Stimulated activated CD4-positive, alpha-beta T cell treated with anti-CD3 and anti-CD28 coated beads, Interleukin-2, amount 100 ng/mL, for 24 hours (primary cell): ENCODE measurements at regions not wholly inside any gene's neighbourhood (a gene's known extent, or its start where the extent isn't known, plus 50 kb on each side); places are given as distances from the start of the nearest gene placed in this dataset.
A peak's percentile ranks its signal among the peaks of the same experiment; 100 is the strongest.
"Not testable (repeated sequence)": the region's sequence is repeated elsewhere in the genome, so short reads cannot be mapped to it uniquely, and the experiment has no call there.

Experiments used
- DNase-seq, 2 donors: peaks; one replicate each; pipeline ENCODE4 v3.0.0-alpha.2; 2020

DNA sequence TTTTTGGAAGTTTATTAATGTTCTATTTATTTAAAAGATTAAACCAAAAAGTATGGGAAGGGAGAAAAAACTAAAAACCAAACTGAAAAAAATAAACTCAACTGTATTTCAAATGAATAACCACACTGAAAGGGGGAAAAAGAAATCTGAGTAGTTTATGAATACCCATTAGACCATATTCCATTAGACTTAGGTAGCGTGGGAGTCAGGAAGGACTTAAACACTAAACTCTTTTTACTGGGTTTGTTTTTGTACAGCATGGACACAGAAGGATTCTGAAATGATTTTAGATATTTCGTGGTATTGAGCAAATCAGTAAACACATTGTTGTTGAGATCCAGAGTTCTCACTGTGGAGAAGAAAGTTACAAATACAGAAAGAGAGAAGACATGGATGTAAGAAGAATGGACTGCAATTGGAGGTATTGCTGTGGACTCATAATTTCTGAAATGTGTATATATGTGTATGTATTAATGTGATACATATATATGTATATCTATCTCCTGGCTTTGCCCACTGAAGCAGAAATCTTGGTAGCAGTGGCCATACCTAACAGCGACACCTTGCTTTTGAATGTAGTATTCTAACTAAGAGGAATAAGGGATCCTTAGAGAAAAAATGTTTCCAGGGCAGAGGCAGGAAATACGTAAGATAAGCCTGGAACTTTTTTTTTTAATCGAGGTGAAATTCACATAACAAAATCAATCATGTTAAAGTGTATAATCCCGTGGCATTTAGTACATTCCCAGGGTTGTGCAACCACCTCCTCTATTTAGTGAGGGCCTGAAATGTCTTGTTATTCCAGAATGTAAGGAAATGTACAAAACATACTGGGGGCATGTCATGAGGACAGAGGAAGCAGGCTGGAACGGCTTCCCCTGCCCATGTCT lies 228.8 kb downstream of the SMARCA2 start:
- no peak for DNase-seq

DNA sequence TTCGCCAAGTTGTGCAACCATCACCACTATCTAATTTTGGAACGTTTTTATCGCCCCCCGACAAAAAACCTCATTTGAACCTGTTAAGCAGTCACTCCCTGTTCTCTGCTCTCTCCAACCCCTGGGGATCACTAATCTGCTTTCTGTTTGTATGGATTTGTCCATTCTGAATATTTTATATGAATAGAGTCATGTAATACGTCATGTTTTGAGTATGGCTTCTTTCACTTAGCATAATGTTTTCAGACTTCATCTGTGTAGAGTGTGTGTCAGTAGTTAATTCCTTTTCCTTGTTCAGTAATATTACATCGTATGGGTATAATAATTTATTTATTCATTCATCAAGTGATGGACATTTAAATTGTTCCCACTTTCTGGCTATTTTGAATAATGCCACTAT lies 232.2 kb downstream of the SMARCA2 start:
- no peak for DNase-seq

DNA sequence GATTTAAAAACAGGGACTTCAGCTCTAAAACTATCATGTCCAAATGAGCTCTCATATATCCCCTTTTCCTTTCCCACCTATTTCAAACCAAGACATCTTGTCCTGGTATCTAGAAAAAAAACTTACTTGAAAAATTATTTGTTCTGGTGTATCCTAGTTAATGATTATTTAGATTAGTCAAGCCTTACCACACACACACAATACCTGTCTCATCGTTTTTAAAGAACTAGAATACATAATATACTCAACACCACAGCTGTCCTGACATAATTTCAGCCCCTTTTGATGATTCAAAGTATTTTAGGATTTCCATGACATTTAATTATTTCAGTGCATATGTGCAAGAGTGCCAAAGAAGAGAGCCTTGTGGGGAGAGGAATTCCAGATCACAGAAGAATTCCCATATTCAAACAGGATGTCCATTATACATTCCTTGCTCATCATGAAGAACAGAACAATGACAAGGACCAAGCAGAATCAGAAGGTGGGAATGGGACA lies 233.7 kb downstream of the SMARCA2 start:
- DNase-seq: no peak

DNA sequence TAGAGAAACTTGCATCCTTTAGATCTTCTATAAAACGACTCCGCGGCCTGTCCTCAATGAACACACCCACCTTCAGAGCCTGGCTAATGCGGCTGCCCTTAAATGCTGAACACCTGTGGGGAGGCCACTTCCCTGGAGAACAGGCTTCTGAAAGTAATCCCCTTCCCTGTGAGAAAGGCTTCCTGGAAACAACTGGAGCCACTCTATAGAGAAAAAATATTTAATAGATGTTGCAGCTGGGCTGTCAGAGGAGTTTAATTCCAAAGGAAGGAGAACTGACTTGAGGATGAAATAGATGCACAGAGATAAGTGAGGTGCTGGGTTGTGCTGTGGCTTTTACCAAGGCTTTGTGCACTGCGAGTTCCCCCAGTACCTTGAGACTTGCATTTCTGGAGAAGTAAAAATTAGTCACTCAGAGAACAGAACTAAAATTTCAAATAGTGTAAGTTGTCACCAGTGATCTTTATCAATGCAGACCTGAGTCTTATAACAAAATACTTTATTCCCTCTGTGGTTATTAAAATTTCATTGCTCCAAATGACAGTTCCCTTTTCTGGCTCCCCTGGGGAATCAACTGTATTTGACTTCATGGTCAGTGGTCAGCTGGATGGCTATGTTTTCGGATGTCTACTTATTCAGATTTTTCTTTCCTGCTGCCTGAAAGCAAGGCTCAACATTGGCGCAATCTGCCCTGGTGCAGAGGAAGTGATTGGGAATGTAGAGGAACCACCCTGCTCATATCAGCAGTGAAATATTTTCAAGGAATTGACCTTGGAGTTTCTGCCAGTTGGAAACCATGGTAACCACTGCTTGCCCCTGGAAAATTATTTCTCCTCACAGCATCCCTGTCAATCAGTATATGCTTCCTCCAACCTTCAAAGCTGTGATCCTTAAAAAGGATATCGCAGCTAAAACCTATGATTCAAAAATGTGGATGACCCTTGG lies 238.8 kb downstream of the SMARCA2 start:
- DNase-seq: no peak

DNA sequence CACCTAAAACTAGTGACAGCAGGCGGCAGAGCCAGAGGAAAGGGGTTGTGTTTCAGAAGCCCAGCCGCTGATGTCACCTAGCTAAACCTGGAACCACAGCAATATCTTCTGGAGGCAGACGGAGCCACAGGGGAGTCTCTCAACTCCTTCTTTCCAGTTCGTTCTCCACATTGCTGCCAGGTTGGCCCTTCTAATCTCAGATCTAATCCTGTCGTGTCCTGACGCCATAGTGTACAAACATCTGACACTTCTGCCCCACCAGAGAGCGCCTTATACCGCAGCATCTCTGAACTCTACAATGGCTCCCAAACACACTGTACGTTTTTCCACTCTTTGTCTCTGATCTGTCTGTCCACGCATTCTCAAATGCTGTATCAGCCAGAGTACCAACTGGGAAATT lies 240.0 kb downstream of the SMARCA2 start:
- DNase-seq: no peak

DNA sequence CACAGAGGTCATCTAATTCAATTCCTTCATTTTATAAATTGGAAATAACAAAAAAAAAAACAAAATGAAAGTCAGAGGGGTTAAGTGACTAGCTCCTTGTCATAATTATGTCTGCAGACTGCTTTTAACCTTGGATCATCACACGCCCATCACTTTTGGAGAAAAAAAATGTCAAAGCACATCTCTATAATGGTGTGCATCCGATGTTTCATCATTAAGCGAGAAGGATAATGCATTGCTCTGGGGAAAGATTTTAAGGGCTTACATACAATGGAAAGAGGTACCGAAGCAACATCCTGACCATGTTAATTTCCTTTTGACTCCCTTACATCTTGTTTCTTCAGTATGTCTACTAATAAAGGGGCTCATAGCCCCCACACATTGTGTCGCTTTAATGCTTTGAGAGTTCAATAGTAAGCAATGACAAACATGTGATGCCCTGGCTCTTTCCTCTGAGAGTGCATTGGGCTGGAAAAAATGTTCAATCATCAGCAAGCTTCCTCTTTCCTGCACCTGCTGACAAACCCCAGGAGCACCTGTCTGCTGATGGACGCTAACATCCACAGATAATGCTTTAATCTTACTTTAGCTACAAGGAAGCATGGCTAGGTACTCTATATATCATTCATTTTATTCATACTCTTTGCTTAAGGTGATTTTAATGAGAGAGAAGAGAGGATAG lies 242.2 kb downstream of the SMARCA2 start:
- no peak for DNase-seq

DNA sequence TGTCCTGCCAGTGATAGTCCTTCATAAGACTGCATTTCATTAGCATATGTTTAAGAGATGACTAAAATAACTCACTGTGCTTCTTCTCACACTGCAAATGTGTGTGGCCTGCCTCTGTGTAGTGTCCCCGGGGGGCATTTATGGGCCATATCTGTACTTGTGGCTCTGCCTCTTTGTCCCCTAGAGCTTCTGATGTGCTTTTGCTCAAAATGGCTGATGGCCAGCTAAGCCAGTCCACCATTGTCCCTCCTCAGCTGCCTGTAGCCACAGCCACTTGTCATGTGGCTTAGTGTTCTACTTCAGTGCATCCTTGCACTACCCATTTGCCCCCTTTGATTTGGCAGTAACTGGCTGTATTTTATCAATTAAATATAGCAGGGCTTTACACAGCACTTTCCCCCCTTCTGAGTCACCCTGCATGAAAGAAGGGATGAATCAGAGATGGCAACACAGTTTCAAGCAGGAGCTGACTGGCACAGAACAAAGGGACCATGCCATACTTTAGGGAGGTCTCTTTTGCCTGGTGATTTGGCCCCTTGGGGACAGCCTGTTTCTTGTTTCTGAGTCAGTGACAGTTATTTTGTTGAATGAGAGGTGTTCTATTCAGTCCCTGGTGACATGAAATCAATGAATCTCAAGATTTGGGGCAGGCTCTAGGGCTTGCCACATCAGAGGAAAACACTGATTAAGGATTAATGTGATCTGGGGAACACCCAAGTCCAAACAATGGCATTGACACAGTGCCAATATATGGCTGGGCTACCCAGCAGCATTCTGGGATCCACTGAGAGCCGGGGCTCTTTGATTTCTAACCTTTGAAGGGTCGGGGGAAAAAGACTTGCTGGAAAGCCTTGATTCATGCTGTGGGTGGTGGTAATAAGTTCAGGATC lies 245.5 kb downstream of the SMARCA2 start:
- no peak for DNase-seq

DNA sequence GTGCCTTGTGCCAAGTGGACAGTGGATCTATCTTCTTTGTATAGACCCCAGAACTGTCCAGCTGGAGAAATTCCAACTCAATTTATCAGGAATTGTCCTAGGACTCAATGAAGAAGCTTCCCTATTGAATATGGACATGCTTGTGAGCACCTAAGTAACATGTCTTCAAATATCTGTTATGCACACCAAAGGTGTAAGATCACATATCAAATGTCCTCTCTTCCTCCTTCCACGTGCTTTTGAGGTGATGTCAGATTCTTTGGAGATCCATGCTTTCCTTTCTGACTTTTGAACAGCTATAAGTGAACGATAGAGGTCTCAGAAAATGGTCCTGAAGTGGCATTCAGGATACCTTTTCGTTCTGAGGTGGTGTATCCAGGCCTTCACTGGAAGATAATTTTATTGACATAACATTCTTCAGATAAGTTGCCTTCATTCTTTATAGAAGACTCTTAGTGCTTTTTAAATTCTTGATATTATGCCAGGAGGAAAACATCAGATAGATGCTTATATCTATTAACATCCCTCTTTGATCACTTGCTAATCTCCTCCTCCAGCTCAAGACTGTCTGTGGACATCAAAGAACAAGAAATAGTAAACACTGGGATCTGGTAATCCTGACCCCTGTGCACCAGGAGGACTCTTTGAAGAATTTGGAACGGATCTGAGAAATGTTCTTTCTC lies 246.4 kb downstream of the SMARCA2 start:
- DNase-seq: no peak

DNA sequence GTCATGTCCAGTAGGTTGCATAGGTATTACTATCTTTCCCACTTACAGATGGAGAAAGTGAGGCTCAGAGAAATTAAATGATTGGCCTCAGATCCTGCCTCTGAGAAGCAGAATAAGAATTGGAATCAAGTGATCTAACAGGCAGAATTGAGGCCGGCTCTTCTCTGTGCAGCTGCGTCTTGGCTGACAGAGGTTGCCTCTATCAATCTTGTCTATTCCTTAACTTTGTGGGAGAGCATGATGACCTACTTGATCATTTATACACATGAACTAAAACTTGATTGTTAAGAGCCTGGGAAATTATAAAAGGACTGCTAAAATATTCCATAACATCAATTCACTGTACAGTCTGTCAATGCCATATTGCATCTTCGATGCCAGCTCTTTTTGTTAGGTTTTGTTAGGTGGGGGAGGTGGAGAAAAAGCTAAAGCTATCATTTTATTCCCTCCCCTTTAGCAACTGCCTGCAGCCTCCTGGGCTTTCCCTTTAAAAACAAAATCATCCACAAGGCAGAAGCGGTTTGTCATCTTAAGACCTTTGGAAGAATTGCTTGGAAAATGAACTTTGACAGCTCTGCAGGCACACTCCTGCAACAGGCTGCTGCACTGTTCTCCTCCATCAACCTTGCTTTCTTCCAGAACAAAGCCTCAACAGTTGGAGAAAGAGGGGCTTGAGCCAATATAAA lies 247.4 kb downstream of the SMARCA2 start:
- no peak for DNase-seq

DNA sequence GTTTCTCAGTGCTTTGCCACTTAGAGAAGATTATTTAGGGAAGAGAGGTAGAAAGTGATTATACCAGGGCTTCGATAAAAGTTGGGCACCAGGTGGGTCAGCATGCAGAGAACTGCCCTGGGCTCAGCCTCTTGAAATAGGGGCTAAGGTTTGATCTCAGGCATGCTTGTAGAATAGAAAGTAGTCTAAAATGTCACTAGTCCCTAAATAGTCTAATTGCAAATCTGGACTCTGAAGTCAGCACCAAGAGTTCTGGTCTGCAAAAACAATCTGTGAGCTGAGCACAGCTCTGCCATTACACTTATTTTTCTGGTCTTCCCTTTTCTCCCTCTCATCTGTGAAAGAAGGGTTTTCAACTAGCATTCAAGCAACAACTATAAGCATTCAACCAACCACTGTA lies 248.0 kb downstream of the SMARCA2 start:
- no peak for DNase-seq

DNA sequence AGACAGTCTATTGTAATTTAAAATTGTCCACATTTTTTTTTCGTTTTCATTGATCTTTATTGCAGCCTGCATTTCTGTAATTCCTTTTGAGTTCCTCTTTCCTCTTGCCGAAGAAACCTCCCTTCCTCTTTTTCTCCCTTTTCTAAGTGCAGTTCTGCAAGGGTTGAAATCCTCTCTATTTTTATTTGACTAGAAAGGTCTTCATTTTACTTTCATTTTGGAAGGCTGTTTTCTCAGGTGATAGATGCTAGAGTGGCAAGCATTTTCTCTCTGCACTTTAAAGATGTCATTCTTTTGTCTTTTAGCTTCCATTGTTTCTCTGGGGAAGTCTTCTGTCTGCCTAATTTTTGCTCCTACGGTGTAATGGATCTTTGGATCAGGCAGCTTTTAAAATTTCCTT lies 248.5 kb downstream of the SMARCA2 start:
- no peak for DNase-seq

DNA sequence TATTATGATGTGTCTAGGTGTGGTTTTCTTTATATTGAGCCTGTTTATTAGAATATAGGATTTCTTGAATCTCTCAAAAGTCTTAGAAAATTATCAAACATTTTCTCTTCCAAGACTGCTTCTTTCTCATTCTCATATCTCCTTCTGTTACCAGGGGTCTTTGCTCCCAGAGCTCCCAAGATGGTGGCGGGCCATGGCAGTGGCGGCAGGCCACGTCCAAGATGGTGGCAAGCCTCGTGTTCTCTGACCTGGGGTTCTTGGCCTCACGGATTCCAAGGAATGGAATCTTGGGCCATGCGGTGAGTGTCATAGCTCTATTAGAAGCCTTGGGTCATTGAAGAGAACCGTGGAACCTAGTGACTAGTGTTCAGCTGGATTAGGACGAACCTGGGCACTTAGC lies 248.9 kb downstream of the SMARCA2 start:
- DNase-seq: no peak

DNA sequence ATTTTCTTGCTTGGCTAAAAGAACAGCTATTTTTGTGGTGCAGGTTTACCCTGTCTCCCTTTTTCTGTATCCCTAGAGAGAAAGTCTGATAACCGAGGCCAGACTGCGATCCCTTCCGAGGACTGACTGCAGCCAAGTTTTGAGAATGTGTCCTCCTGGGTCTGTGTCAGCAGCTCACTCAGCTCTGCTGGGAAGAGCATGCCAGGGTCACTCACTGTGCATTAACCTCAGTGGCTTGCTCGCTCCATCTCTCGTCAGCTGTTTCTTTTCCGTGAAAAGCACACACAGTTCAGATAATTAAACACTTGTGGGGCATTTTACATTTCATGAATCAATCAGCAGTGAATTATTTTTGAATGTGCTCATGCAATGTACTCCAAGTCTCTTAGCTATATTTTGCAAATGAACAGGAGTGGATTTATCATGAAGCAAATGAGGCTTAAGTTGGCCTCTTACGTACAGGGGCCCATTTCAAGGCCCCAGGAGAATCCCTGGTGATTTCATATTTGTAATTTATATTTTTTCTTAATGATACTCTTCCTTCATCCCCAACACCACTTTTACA lies 252.1 kb downstream of the SMARCA2 start:
- DNase-seq: no peak

DNA sequence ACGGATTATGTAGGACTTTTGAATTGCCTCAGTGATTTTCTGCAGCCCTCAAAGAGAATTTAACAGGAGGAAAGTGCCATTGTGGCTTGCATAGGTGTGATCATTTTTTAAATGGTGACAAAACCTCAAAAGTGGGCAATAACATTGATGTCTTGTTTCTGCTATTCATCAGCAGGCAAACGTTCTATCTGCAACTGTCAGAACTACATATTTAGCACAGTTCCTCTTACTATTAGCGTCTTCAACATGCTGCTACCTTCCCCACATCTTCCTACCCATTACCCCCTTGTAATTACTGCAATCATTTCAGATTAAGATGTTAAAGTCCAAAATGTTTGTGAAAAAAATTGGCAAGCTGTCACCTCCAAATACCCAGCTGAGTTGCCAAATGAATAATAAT lies 254.6 kb downstream of the SMARCA2 start:
- DNase-seq: no peak

DNA sequence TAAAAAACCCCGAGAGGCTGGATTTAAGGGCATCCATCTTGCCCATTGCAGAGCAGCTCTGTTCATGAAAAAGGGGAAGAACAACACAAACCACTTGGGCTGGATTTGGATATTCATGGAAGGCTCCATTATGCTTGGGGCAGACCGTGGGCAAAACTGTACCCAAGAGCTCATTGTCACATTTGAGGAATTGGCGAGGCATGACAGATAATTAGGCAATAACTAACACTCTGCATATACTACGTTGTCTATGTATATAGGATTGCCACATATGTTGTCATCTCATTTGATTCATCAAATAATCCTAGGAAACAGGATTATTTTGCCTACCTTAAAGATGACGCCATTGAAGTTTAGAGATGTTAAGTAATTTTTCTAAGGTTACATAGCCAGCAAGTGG lies 255.4 kb downstream of the SMARCA2 start:
- DNase-seq: no peak

DNA sequence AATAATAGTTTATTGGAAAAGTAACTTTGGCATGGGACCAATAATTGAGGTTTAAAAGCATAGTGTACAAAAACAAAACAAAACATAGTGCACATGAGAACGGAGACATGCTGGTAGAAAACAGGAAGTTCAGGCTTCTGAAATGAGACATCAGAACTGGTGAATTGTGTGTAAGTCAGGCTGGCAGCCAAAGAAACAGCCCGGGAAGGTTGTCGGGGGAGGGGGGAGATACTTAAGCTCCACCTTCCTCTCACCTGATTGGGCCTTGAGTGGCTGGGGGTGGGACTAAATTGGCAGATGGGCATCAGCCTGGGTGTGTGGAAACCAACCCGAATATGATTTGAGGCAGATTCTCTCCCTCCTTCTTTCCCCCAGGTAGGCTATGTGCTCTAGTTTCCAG lies 256.3 kb downstream of the SMARCA2 start:
- DNase-seq: peak; percentile 6 to 17

DNA sequence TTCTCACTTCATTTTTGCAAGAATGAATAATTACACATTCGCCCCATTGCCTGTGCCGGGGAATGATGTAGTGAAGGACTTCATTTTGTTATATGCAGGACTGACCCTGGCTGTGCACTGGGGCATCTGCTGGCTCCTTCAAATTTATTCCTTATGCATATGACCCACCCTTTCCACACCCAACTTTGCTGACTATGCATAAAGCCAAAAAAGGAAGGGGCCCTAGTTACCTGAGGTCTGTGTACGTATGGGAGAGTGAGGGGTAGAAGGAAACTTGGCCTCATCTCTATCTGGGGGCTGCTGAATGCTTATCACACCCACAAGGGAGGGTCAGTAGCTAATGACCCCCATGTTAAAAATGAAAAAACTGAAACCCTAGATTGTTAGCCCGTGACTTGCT lies 259.6 kb downstream of the SMARCA2 start:
- no peak for DNase-seq

DNA sequence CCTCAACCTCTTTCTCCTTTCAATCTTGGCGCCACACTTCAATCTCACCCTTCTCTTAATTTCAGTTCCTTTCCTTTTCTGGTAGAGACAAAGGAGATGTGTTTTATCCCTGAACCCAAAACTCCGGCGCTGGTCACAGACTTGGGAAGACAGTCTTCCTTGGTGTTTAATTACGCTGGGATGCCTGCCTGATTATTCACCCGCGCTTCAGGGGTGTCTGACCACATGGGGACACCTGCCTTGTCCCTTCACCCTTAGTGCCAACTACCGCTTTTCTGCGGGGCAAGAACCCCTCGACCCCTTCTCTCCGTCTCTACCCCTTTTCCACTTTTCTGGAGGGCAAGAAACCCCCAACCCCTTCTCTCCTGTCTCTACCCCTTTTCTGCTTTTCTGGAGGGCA lies 261.1 kb downstream of the SMARCA2 start:
- no peak for DNase-seq

DNA sequence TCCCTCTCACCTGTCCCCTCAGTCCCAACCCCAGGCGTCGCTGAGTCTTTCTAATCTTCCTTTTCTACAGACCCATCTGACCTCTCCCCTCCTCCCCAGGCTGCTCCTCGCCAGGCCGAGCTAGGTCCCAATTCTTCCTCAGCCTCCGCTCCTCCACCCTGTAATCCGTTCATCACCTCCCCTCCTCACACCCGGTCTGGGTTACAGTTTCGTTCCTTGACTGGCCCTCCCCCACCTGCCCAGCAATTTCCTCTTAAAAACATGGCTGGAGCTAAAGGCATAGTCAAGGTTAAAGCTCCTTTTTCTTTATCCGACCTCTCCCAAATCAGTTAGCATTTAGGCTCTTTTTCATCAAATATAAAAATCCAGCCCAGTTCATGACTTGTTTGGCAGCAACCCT lies 262.0 kb downstream of the SMARCA2 start:
- DNase-seq: not testable (repeated sequence)

DNA sequence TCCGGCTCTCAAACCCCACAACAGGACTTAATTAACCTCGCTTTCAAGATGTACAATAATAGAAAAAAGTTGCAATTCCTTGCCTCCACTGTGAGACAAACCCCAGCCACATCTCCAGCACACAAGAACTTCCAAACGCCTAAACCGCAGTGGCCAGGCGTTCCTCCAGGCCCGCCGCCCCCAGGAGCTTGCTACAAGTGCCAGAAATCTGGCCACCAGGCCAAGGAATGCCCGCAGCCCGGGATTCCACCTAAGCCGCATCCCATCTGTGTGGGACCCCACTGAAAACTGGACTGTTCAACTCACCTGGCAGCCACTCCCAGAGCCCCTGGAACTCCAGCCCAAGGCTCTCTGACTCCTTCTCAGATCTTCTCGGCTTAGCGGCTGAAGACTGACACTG lies 262.5 kb downstream of the SMARCA2 start:
- not testable (repeated sequence) for DNase-seq
